GM23338 (cell line): ENCODE measurements at regions not wholly inside any gene's neighbourhood (a gene's known extent, or its start where the extent isn't known, plus 50 kb on each side); places are given as distances from the start of the nearest gene placed in this dataset.

ENCODE experiments used
- ATAC-seq: fragments of 200-7000 bp; cut with Tn5 transposase; 3 replicates; pipeline ENCODE4 v1.9.1; 2020
- DNase-seq: peaks from one replicate; pipeline ENCODE4 v3.0.0-alpha.2; 2015; ENCODE audit warnings: low spot score
- H2AFZ ChIP-seq: fragments of 200-600 bp; sonication (generic); 2 replicates; pipeline ENCODE4 v1.8.0; 2016; ENCODE audit warnings: antibody characterized with exemption, mild to moderate bottlenecking, moderate library complexity
- H3F3A ChIP-seq: fragments of 200-600 bp; sonication (generic); replicated peaks from 2 replicates; pipeline ENCODE4 v1.8.0; 2017; ENCODE audit warnings: antibody characterized with exemption, mixed run types, low read depth
- H3K27ac ChIP-seq: fragments of 200-600 bp; sonication (generic); 2 replicates; pipeline ENCODE4 v1.6.1; 2016; ENCODE audit warnings: low read depth
- H3K27me3 ChIP-seq: fragments of 200-600 bp; sonication (generic); 2 replicates; pipeline ENCODE4 v1.8.0; 2016; ENCODE audit warnings: mild to moderate bottlenecking, mixed run types, moderate library complexity; ENCODE audit not compliant: insufficient read depth
- H3K36me3 ChIP-seq: fragments of 200-600 bp; sonication (generic); 2 replicates; pipeline ENCODE4 v1.8.0; 2016; ENCODE audit warnings: mild to moderate bottlenecking; ENCODE audit not compliant: insufficient read depth
- H3K4me1 ChIP-seq: fragments of 200-600 bp; sonication (generic); 2 replicates; pipeline ENCODE4 v1.8.0; 2016; ENCODE audit warnings: mild to moderate bottlenecking, moderate library complexity; ENCODE audit not compliant: insufficient read depth
- H3K4me2 ChIP-seq: fragments of 200-600 bp; sonication (generic); 2 replicates; pipeline ENCODE4 v1.7.1; 2017; ENCODE audit warnings: mixed run types
- H3K4me3 ChIP-seq: fragments of 200-600 bp; sonication (generic); 2 replicates; pipeline ENCODE4 v1.6.1; 2016; ENCODE audit warnings: mixed run types
- H3K79me2 ChIP-seq: fragments of 200-600 bp; sonication (generic); replicated peaks from 2 replicates; pipeline ENCODE4 v1.8.0; 2017; ENCODE audit warnings: mild to moderate bottlenecking; ENCODE audit not compliant: insufficient read depth
- H3K9me2 ChIP-seq: fragments of 200-600 bp; sonication (generic); 2 replicates; pipeline ENCODE4 v1.8.0; 2017; ENCODE audit not compliant: insufficient read depth
- H4K20me1 ChIP-seq: fragments of 200-600 bp; sonication (generic); replicated peaks from 2 replicates; pipeline ENCODE4 v1.8.0; 2017; ENCODE audit warnings: mild to moderate bottlenecking; ENCODE audit not compliant: insufficient read depth
- H3K27ac Mint-ChIP-seq: 2 replicates; pipeline ENCODE4 v1.8.0; 2020; ENCODE audit warnings: inconsistent platforms, mild to moderate bottlenecking, moderate library complexity, mixed read lengths
- H3K27me3 Mint-ChIP-seq: 3 replicates; pipeline ENCODE4 v1.8.0; 2022; ENCODE audit warnings: low read depth, mild to moderate bottlenecking, moderate library complexity, mixed read lengths, inconsistent platforms; ENCODE audit not compliant: insufficient read depth, poor library complexity
- H3K36me3 Mint-ChIP-seq: 3 replicates; pipeline ENCODE4 v1.8.0; 2021; ENCODE audit warnings: low read depth, mild to moderate bottlenecking, inconsistent platforms, moderate library complexity, mixed read lengths
- H3K4me1 Mint-ChIP-seq: 3 replicates; pipeline ENCODE4 v1.8.0; 2020; ENCODE audit warnings: mild to moderate bottlenecking, inconsistent platforms, mixed read lengths
- H3K4me3 Mint-ChIP-seq: 3 replicates; pipeline ENCODE4 v1.8.0; 2021; ENCODE audit warnings: moderate library complexity, mild to moderate bottlenecking, inconsistent platforms, mixed read lengths
- H3K9me3 Mint-ChIP-seq: 3 replicates; pipeline ENCODE4 v1.8.0; 2020; ENCODE audit warnings: moderate library complexity, mild to moderate bottlenecking, inconsistent platforms, mixed read lengths
- CREB1 ChIP-seq: fragments of 250-450 bp; sonication (Bioruptor Pico); IDR thresholded peaks from 2 replicates; pipeline ENCODE4 v1.5.0; 2020; ENCODE audit warnings: low read depth, mild to moderate bottlenecking, moderate library complexity
- CTCF ChIP-seq, 2 experiments: fragments of 200-600 bp in 1 of 2; sonication (generic) in 1 of 2; conservative IDR thresholded peaks; 2 replicates each; pipeline versions ENCODE4 v1.5.1 to v1.6.1; 2016 to 2017; ENCODE audit warnings: antibody characterized with exemption in 2 of 2, low read depth in 2 of 2, mild to moderate bottlenecking in 2 of 2, moderate library complexity in 1 of 2
- ETS1 ChIP-seq: IDR thresholded peaks from 2 replicates; pipeline ENCODE4 v1.6.1; 2016; ENCODE audit warnings: antibody characterized with exemption
- EZH2 ChIP-seq: fragments of 200-600 bp; sonication (generic); IDR thresholded peaks from one replicate; pipeline ENCODE4 v1.8.0; 2017; ENCODE audit warnings: antibody characterized with exemption, mild to moderate bottlenecking, low read depth; ENCODE audit not compliant: unreplicated experiment
- EZH2phosphoT487 ChIP-seq: fragments of 200-600 bp; sonication (generic); IDR thresholded peaks from one replicate; pipeline ENCODE4 v1.8.1; 2018; ENCODE audit warnings: antibody characterized with exemption; ENCODE audit not compliant: unreplicated experiment
- JUNB ChIP-seq: IDR thresholded peaks from one replicate; pipeline ENCODE4 v1.6.1; 2016; ENCODE audit warnings: antibody characterized with exemption; ENCODE audit not compliant: unreplicated experiment
- POLR2AphosphoS5 ChIP-seq: IDR thresholded peaks from 2 replicates; pipeline ENCODE4 v1.6.1; 2016; ENCODE audit warnings: antibody characterized with exemption, low read depth
- STAT1 ChIP-seq: IDR thresholded peaks from one replicate; pipeline ENCODE4 v1.6.1; 2016; ENCODE audit warnings: antibody characterized with exemption; ENCODE audit not compliant: unreplicated experiment
- ZNF114 ChIP-seq: fragments of 250-450 bp; sonication (Bioruptor Pico); IDR thresholded peaks from 2 replicates; pipeline ENCODE4 v1.5.0; 2020; ENCODE audit warnings: mild to moderate bottlenecking, moderate library complexity
- ZNF331 ChIP-seq: fragments of 250-450 bp; sonication (Bioruptor Pico); IDR thresholded peaks from 2 replicates; pipeline ENCODE4 v1.5.0; 2020; ENCODE audit warnings: low read depth, mild to moderate bottlenecking, moderate library complexity

DNA sequence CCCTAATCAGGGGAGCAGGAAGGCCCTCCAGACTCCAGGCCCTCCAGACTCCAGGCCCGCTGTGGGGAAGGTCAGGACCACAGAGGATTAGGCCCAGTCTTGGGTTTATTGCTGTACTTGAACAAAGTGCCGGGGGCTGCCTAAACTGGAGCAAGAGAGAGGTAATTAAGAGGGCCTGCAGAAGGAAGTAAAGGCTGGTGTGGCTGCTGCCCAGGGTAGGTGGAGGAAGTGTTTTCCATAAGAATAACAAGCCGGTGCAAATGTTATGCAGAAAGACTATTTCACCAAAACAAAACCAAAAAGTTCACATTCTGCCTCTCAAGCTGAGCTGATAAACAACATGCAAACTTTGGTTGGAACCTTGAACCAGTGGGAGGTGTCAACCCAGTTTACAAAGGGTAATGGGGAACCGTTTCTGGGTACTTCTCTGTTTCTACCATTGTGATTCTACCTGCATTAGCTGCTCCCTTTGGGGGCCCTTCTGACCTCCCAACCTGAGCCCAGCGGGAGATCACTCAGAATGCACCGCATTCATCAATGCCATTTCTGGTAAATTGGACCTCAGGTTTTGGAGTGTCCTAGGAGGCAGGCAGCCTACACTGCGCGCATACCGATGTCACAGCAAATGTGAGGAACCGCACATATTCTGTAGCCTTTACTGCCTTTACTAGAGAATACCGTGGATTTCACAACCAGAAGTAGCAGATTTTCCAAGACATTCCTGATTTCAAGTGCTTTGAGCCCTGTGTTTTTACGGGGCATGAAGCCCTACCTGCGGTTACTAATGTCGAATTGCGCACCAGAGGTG is 59.7 kb upstream of the BCOR start:
- H3K4me2 ChIP-seq = peak overlapping the region; percentile 82
- Mint-ChIP-seq H3K4me3 (peak overlapping the region; percentile 85), H3K27me3 (peaks cover 24% of the 10 kb centered on the region), H3K27ac (peak overlapping the region; percentile 89; the same call in 1 of the 2 replicates), H3K4me1 (peaks cover 15% of the 10 kb centered on the region), H3K9me3 (no peaks in the 10 kb centered on the region), H3K36me3 (no peaks in the 10 kb centered on the region)
- peak; percentile 21 for ATAC-seq
- H3K4me1 ChIP-seq = peaks cover 7% of the 10 kb centered on the region; the same call in 1 of the 2 replicates
- H3K79me2 ChIP-seq = no peaks in the 10 kb centered on the region; the same call in none of the 2 replicates
- DNase-seq = peak; percentile 74
- TF ChIP-seq JUNB (no peak), STAT1 (no peak), CTCF (conservative IDR thresholded peaks at IDR 0.05; ENCODE audit: low read depth in 2 of 2) (no peak), EZH2phosphoT487 (no peak), POLR2AphosphoS5 (peak; percentile 12; the same call in 1 of the 2 replicates), ETS1 (no peak), ZNF331 (CRISPR knock-in tag) (no peak)
- peaks cover 6% of the 10 kb centered on the region for H3F3A ChIP-seq
- H3K9me2 ChIP-seq = no peaks in the 10 kb centered on the region
- H4K20me1 ChIP-seq = no peaks in the 10 kb centered on the region
- peaks cover 12% of the 10 kb centered on the region for H3K27me3 ChIP-seq
- H3K27ac ChIP-seq = peak overlapping the region; percentile 98
- peak overlapping the region; percentile 64 for H3K4me3 ChIP-seq
- H3K36me3 ChIP-seq = no peaks in the 10 kb centered on the region
- no peak overlapping the region for H2AFZ ChIP-seq

DNA sequence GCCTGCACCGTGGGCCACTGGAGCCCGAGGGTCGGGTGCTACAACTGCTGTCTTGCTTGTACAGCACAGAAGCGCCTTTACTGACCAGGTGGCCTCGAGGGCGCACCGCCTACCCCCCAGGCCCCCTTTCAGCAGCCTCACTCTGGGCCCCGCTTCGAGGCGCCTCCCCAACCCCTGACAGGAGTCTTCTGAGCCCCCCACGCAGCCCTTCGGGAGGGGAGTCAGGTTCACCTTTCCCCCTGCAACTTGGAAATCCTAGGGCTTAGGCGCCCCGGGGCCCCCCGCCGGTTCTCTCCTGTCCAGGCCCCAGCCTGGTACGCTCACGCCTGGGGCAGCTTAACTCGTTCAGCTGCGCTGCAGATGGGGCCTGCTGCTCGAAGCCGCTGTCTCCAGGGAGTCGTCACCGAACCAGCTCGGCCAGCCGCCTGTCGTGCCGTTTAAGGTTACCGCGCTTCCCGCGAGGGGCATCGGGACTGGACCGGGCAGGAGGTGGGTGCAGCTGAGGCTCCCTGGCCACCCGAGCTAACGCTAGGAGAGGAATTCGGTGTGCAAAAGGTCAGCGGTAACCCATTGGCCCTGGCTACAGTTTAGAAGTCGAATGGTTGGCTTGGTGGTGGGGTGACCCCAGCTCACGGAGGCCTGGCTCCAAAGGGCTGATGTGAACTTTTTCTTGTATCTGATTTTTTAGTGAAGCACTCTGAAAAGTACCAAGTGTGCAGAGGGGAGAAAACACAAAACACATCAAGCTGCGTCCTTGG is 58.9 kb upstream of the BCOR start:
- peak; percentile 9 for ATAC-seq
- peaks cover 19% of the 10 kb centered on the region for H3K27me3 ChIP-seq
- TF ChIP-seq CREB1 (CRISPR knock-in tag) (no peak), JUNB (no peak), ZNF331 (CRISPR knock-in tag) (no peak), ZNF114 (CRISPR knock-in tag) (no peak), POLR2AphosphoS5 (no peak), EZH2 (no peak)

More for the DNA sequence above, 58.9 kb upstream of the BCOR start:
- Histone ChIP-seq H3K79me2 (no peaks in the 10 kb centered on the region; the same call in none of the 2 replicates), H3F3A (peaks cover 6% of the 10 kb centered on the region), H3K4me2 (peak overlapping the region; percentile 82), H2AFZ (no peak overlapping the region), H3K4me3 (peak overlapping the region; percentile 64), H4K20me1 (no peaks in the 10 kb centered on the region), H3K36me3 (no peaks in the 10 kb centered on the region), H3K27ac (peak overlapping the region; percentile 98), H3K4me1 (peaks cover 7% of the 10 kb centered on the region; the same call in 1 of the 2 replicates), H3K9me2 (no peaks in the 10 kb centered on the region)
- Mint-ChIP-seq H3K27me3 (peaks cover 26% of the 10 kb centered on the region), H3K36me3 (no peaks in the 10 kb centered on the region), H3K27ac (peak overlapping the region; percentile 89; the same call in 1 of the 2 replicates), H3K4me1 (peaks cover 7% of the 10 kb centered on the region; the same call in 2 of the 3 replicates), H3K4me3 (peak overlapping the region; percentile 85), H3K9me3 (no peaks in the 10 kb centered on the region)
- DNase-seq = peak; percentile 50
